ENCODE measurements at regions not wholly inside any gene's neighbourhood (a gene's known extent, or its start where the extent isn't known, plus 50 kb on each side); places are given as distances from the start of the nearest gene placed in this dataset.

GRCh38 chr2:84165256-84165655 is 293.8 kb downstream of the SUCLG1 start:
- DNase-seq (ENCODE audit: low read depth, low spot score): no peak
- Histone ChIP-seq H3K36me3 (ENCODE audit: control insufficient read depth in 2 of 2, extremely low read depth in 1 of 2, insufficient read depth in 2 of 2, low read length in 2 of 2) (no peaks in the 10 kb centered on the region), H3K4me3 (ENCODE audit: control insufficient read depth in 2 of 3, extremely low read depth in 1 of 3, insufficient read depth in 2 of 3, low read depth in 1 of 3, low read length in 3 of 3) (no peak overlapping the region), H3K4me2 (ENCODE audit: control insufficient read depth, extremely low read depth, insufficient read depth, low read depth, low read length) (no peak overlapping the region), H4K20me1 (ENCODE audit: control insufficient read depth, extremely low read depth, insufficient read depth, low read length) (no peaks in the 10 kb centered on the region), H3K9ac (ENCODE audit: control insufficient read depth, extremely low read depth, insufficient read depth, low read length) (no peak overlapping the region), H3K4me1 (ENCODE audit: control insufficient read depth, extremely low read depth, insufficient read depth, low read length) (no peaks in the 10 kb centered on the region), H3K27ac (ENCODE audit: control insufficient read depth, insufficient read depth, low read length) (no peak overlapping the region), H3K9me3 (ENCODE audit: control insufficient read depth, low read depth, low read length) (peaks cover 2% of the 10 kb centered on the region), H3K27me3 (ENCODE audit: control insufficient read depth, extremely low read depth, insufficient read depth, low read length) (peaks cover 4% of the 10 kb centered on the region), H3K9me1 (ENCODE audit: control insufficient read depth, extremely low read depth, insufficient read depth, low read length) (no peaks in the 10 kb centered on the region), H3K79me2 (ENCODE audit: control insufficient read depth, insufficient read depth, low read length) (no peaks in the 10 kb centered on the region), H2AFZ (ENCODE audit: control insufficient read depth, low read length) (no peak overlapping the region)
- no peak for FAIRE-seq
- dilution Hi-C loops (cut with MboI; ENCODE audit: extremely low pct_ligation_motif_present, low sequenced_read_pairs): no loop called here
- TF ChIP-seq CTCF (optimal IDR thresholded peaks at IDR 0.05 in 1 of 3, IDR thresholded peaks at IDR 0.05 in 1 of 3, conservative IDR thresholded peaks at IDR 0.05 in 1 of 3; ENCODE audit: extremely low read depth in 1 of 3, insufficient read depth in 2 of 3, low read length in 3 of 3): no peak
- TF ChIP-seq EZH2 (IDR thresholded peaks at IDR 0.05; ENCODE audit: low read length): no peak

GRCh38 chr2:84160453-84160852 is 298.6 kb downstream of the SUCLG1 start:
- no peak overlapping the region for H3K27ac ChIP-seq (ENCODE audit: control insufficient read depth, insufficient read depth, low read length)
- dilution Hi-C loops (cut with MboI; ENCODE audit: extremely low pct_ligation_motif_present, low sequenced_read_pairs): no loop called here
- peaks cover 4% of the 10 kb centered on the region for H3K27me3 ChIP-seq (ENCODE audit: control insufficient read depth, extremely low read depth, insufficient read depth, low read length)
- FAIRE-seq (no peak), DNase-seq (ENCODE audit: low read depth, low spot score) (no peak)
- peaks cover 2% of the 10 kb centered on the region for H3K9me3 ChIP-seq (ENCODE audit: control insufficient read depth, low read depth, low read length)
- no peaks in the 10 kb centered on the region for H3K4me1 ChIP-seq (ENCODE audit: control insufficient read depth, extremely low read depth, insufficient read depth, low read length)
- H3K79me2 ChIP-seq (ENCODE audit: control insufficient read depth, insufficient read depth, low read length): no peaks in the 10 kb centered on the region
- H3K4me2 ChIP-seq (ENCODE audit: control insufficient read depth, extremely low read depth, insufficient read depth, low read depth, low read length): no peak overlapping the region
- H3K9me1 ChIP-seq (ENCODE audit: control insufficient read depth, extremely low read depth, insufficient read depth, low read length): no peaks in the 10 kb centered on the region
- no peaks in the 10 kb centered on the region for H4K20me1 ChIP-seq (ENCODE audit: control insufficient read depth, extremely low read depth, insufficient read depth, low read length)
- no peaks in the 10 kb centered on the region for H3K36me3 ChIP-seq (ENCODE audit: control insufficient read depth in 2 of 2, extremely low read depth in 1 of 2, insufficient read depth in 2 of 2, low read length in 2 of 2)
- no peak overlapping the region for H3K4me3 ChIP-seq (ENCODE audit: control insufficient read depth in 2 of 3, extremely low read depth in 1 of 3, insufficient read depth in 2 of 3, low read depth in 1 of 3, low read length in 3 of 3)
- no peak for TF ChIP-seq EZH2 (IDR thresholded peaks at IDR 0.05; ENCODE audit: low read length)
- TF ChIP-seq CTCF (optimal IDR thresholded peaks at IDR 0.05 in 1 of 3, IDR thresholded peaks at IDR 0.05 in 1 of 3, conservative IDR thresholded peaks at IDR 0.05 in 1 of 3; ENCODE audit: extremely low read depth in 1 of 3, insufficient read depth in 2 of 3, low read length in 3 of 3): no peak
- H2AFZ ChIP-seq (ENCODE audit: control insufficient read depth, low read length): no peak overlapping the region
- H3K9ac ChIP-seq (ENCODE audit: control insufficient read depth, extremely low read depth, insufficient read depth, low read length): no peak overlapping the region
